T47D (cell line): ENCODE measurements at regions not wholly inside any gene's neighbourhood (a gene's known extent, or its start where the extent isn't known, plus 50 kb on each side); places are given as distances from the start of the nearest gene placed in this dataset.

ENCODE experiments used
- DNase-seq, 2 experiments: peaks; one replicate each; pipeline versions ENCODE4 v3.0.0 to v3.0.0-alpha.2; 2011 to 2012; ENCODE audit warnings: low read depth in 1 of 2, low spot score in 1 of 2
- JUND ChIP-seq: IDR thresholded peaks from 2 replicates; pipeline ENCODE4 v1.6.1; 2012; ENCODE audit warnings: low read depth
- in situ Hi-C: cut with HindIII; loops from 2 replicates; pipeline ENCODE4 v1.10.0; 2016; ENCODE audit warnings: low sequenced_read_pairs, low pct_unique_long_range_greater_than_20kb

DNA sequence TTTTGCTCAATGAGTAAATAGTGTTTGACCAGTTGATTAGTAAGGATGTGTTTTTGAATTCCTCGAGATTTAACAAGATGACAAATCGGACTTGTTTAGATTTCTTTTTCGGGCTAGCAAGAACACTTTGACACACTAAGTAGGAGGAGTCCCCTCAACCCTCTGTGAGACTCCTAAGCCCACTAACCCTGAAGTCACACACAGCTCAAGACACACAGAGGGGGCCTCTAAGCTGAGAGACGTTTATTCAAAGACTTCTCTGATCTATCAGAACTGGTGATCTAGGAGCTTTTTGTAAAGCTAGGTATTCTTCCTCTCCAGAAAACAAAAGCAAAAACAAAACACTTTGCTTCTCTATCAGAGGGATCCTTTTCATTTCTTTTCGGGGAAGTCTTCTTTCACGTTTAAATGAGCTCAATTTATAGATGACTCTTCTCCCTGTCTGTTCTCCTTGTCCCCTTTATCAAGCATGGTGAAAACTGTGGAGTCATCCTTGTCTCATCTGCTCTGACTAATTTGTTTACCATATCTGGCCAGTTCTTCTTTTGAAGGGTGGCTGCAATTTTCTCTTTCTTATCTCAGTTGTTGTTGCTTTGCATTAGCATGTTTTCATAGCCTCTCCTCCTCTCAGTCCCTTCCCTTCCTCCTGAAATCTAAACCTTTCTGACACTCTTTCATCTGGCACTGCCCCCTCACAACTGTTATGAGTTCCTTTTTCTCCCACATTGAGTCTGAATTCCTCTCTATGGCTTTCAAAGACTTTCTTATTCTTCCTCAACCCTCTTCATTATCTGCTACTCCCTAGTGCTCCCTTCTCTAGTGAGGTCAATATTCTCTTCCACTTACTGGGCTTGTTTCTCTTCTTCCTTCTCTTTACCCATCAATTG lies 68.5 kb upstream of the RAI14 start:
- DNase-seq, result no peak
- in situ Hi-C loops, result no loop called here
- no peak for TF ChIP-seq JUND

GRCh38 chr5:34589832-34590231 lies 66.3 kb upstream of the RAI14 start:
- no peak for DNase-seq
- no peak for TF ChIP-seq JUND
- in situ Hi-C loops, result no loop called here

GRCh38 chr5:34591723-34592122 lies 64.4 kb upstream of the RAI14 start:
- peak in 1 of 2 experiments; percentile 11 for DNase-seq
- in situ Hi-C loops, result no loop called here
- TF ChIP-seq JUND, result no peak

GRCh38 chr5:34597034-34598027 lies 58.8 kb upstream of the RAI14 start:
- in situ Hi-C loops, result no loop called here
- TF ChIP-seq JUND, result no peak
- no peak for DNase-seq

GRCh38 chr5:34598177-34598794 lies 57.8 kb upstream of the RAI14 start:
- no peak for TF ChIP-seq JUND
- in situ Hi-C loops, result no loop called here
- no peak for DNase-seq

- TF ChIP-seq JUND, result no peak
- in situ Hi-C loops, result no loop called here
- DNase-seq, result no peak
Measured at GRCh38 chr5:34599471-34600117, 56.5 kb upstream of the RAI14 start.

GRCh38 chr5:34600118-34600493 lies 56.0 kb upstream of the RAI14 start:
- DNase-seq, result no peak
- in situ Hi-C loops, result no loop called here

DNA sequence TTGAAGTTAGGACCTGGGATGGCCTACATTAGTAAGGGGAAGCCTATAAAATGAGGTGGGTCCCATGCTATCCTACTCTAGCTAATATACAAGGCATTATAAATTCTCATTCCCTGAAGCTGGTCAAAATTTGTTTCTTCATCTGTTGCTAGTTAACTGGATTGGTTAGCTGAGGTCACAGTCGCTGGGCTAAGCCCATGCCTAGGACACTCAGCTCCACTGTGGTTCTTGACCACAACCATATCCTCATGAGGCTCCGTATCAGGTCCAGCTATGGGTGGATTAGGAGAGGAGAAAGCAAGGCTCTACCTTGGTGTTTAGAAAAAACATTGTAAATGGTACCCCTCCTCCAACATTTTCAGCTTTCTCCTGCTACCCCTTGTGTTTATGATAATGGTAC lies 52.8 kb upstream of the RAI14 start:
- TF ChIP-seq JUND, result no peak
- no peak for DNase-seq
- in situ Hi-C loops, result no loop called here

More at GRCh38 chr5:34600118-34600493, 56.0 kb upstream of the RAI14 start:
- no peak for TF ChIP-seq JUND

- no peak for DNase-seq
- in situ Hi-C loops, result no loop called here
- no peak for TF ChIP-seq JUND
Measured at GRCh38 chr5:34604119-34604675, 51.9 kb upstream of the RAI14 start.

GRCh38 chr5:34606101-34606500 lies 50.0 kb upstream of the RAI14 start:
- no peak for DNase-seq
- in situ Hi-C loops, result no loop called here
- TF ChIP-seq JUND, result no peak
